ENCODE measurements at regions not wholly inside any gene's neighbourhood (a gene's known extent, or its start where the extent isn't known, plus 50 kb on each side); places are given as distances from the start of the nearest gene placed in this dataset.

- intact Hi-C loops (cut with micrococcal nuclease): no loop called here
- H3K27me3 ChIP-seq (ENCODE audit: control insufficient read depth in 2 of 2, insufficient read depth in 2 of 2, low read length in 2 of 2): peaks cover 0 to 22% of the 10 kb centered on the region in 2 experiments; a peak in 2 of 5 replicates
- TF ChIP-seq CBFA2T3 (IDR thresholded peaks at IDR 0.05) (no peak), SMARCB1 (IDR thresholded peaks at IDR 0.05; ENCODE audit: insufficient read length, low read depth) (no peak), CLOCK (CRISPR knock-in tag; IDR thresholded peaks at IDR 0.05; ENCODE audit: borderline replicate concordance) (no peak), ESRRB (CRISPR knock-in tag; IDR thresholded peaks at IDR 0.05; ENCODE audit: borderline replicate concordance) (no peak), ZNF23 (CRISPR knock-in tag; IDR thresholded peaks at IDR 0.05) (no peak), ZNF12 (CRISPR knock-in tag; IDR thresholded peaks at IDR 0.05) (no peak), ZNF184 (CRISPR knock-in tag; IDR thresholded peaks at IDR 0.05) (no peak), CREB3L1 (IDR thresholded peaks at IDR 0.05; ENCODE audit: borderline replicate concordance, low read depth) (no peak), RCOR1 (IDR thresholded peaks at IDR 0.05; ENCODE audit: borderline replicate concordance in 1 of 2, low read depth in 2 of 2, low read length in 2 of 2) (no peak), SRSF3 (IDR thresholded peaks at IDR 0.05; ENCODE audit: insufficient read depth, low read length) (no peak), SIN3B (IDR thresholded peaks at IDR 0.05; ENCODE audit: low read depth) (no peak), FOXJ2 (tag; IDR thresholded peaks at IDR 0.05) (no peak)
- TF ChIP-seq, protein P1, sequence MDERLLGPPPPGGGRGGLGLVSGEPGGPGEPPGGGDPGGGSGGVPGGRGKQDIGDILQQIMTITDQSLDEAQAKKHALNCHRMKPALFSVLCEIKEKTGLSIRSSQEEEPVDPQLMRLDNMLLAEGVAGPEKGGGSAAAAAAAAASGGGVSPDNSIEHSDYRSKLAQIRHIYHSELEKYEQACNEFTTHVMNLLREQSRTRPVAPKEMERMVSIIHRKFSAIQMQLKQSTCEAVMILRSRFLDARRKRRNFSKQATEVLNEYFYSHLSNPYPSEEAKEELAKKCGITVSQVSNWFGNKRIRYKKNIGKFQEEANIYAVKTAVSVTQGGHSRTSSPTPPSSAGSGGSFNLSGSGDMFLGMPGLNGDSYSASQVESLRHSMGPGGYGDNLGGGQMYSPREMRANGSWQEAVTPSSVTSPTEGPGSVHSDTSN (CRISPR knock-in tag; IDR thresholded peaks at IDR 0.05; ENCODE audit: low read depth): no peak
- TF ChIP-seq, protein P1 (tag; conservative IDR thresholded peaks at IDR 0.05; ENCODE audit: low read depth): no peak
- TF ChIP-seq, protein P2, sequence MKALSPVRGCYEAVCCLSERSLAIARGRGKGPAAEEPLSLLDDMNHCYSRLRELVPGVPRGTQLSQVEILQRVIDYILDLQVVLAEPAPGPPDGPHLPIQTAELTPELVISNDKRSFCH (CRISPR knock-in tag; IDR thresholded peaks at IDR 0.05): no peak
- TF ChIP-seq, protein P2 (tag; IDR thresholded peaks at IDR 0.05): no peak
Measured at GRCh38 chr5:3033033-3033755, 281.7 kb upstream of the IRX2 start.

More at GRCh38 chr5:3033033-3033755, 281.7 kb upstream of the IRX2 start:
- Histone ChIP-seq H3K4me1 (replicated peaks in 1 of 2; ENCODE audit: control insufficient read depth in 2 of 2, insufficient read depth in 2 of 2, low read length in 2 of 2) (no peaks in the 10 kb centered on the region), H3K27ac (ENCODE audit: extremely low read depth, low read depth, low read length) (no peak overlapping the region), H3K4me3 (no peak overlapping the region), H4K20me1 (replicated peaks; ENCODE audit: control insufficient read depth, insufficient read depth, low read length) (no peaks in the 10 kb centered on the region; the same call in 1 of the 2 replicates), H2AFZ (ENCODE audit: low read depth, low read length) (no peak overlapping the region), H3K36me3 (ENCODE audit: control insufficient read depth, insufficient read depth, low read length) (no peaks in the 10 kb centered on the region), H3K4me2 (ENCODE audit: insufficient read depth, low read length) (no peak overlapping the region), H3K9me1 (ENCODE audit: control insufficient read depth, insufficient read depth, low read length) (no peaks in the 10 kb centered on the region), H3K9me3 (replicated peaks; ENCODE audit: control insufficient read depth, insufficient read depth, low read depth, low read length) (no peaks in the 10 kb centered on the region), H3K9ac (ENCODE audit: insufficient read depth in 1 of 2, low read depth in 2 of 2, low read length in 2 of 2) (no peak overlapping the region), H3K79me2 (ENCODE audit: control insufficient read depth, insufficient read depth, low read length) (no peaks in the 10 kb centered on the region)
- ATAC-seq (no peak), DNase-seq (ENCODE audit: extremely low read depth in 1 of 4, low spot score in 3 of 4) (no peak), FAIRE-seq (no peak)
- POLR2A ChIA-PET: interaction anchor here (0.7 to 1.5 kb wide), 3 partner anchors 13 to 469 kb away, joined by 3 to 4 read pairs (median 3); no protein-coding TSS in a partner anchor
- CTCF ChIA-PET (ENCODE audit: low intra/inter-chr PET ratio): no interaction called here
- BruUV-seq (replicated peaks): no TSS peak
- 0% methylated on average over 12 of the region's 12 CpGs for WGBS (ENCODE audit: insufficient coverage, low coverage, missing lambda C conversion rate)
- in situ Hi-C loops (cut with MboI): no loop called here
